ENCODE measurements at regions not wholly inside any gene's neighbourhood (a gene's known extent, or its start where the extent isn't known, plus 50 kb on each side); places are given as distances from the start of the nearest gene placed in this dataset.

DNA sequence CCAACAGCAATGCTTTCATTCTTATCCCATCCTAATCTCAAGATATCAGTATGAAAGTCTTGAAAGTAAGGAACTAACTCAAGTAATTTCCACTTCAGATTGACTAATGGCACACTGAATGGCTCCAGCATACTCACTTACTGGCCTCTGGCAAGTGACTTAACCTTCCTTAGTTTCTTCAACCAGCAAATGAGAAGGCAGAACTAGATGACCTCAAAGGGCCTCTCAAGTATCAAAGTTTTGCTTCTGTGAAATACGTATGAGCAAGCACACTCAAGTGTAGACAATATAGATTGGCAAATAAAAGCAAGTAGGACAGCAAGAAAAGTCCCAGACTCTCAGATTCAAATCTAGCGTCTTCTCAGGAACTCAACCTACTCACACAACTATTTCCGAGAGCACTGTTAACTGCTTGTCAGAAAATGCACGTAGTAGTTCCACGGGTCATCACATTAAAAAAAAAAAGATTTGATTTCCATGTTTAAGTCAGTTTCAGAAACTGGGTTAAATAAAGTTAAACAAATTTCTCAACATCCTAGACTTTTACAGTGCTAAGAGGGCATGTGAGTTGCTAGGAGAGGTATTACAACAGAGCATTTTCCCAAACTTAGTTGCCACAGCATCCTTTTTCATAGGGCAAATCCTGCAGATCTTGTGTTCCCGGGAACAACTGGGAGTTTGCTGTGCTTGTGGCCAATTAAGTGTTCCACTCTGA, 276.9 kb upstream of the KLF14 start:
- peaks cover 3% of the 10 kb centered on the region for H3K27me3 Mint-ChIP-seq (ENCODE audit: insufficient read depth)
- peak overlapping the region; percentile 89 for H3K27ac Mint-ChIP-seq
- no peaks in the 10 kb centered on the region; the same call in 1 of the 2 replicates for H3K9me3 Mint-ChIP-seq
- TF ChIP-seq CTCF (IDR thresholded peaks at IDR 0.05) = no peak
- H3K4me1 Mint-ChIP-seq (ENCODE audit: low read depth) = peaks cover 98% of the 10 kb centered on the region
- H3K36me3 Mint-ChIP-seq (ENCODE audit: low read depth) = peaks cover 20% of the 10 kb centered on the region
- peak overlapping the region; percentile 77 for H3K4me3 Mint-ChIP-seq
- peak; percentile 39 for DNase-seq

DNA sequence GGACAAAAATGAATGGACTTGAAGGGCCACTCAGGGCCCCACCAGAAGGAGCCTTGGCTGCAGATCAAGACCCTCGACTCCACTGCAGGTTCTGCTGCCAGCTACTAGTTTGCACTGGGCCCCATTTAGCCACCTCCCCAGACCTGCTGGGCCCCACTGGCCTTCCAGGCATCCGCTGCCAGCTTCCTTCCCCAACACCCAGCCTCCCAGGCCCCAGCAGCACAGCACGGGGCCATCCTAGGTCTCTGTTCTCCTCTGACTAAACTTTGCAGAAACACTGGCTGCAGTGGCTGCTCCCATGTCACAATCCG, 277.4 kb upstream of the KLF14 start:
- DNase-seq = no peak
- peaks cover 3% of the 10 kb centered on the region for H3K27me3 Mint-ChIP-seq (ENCODE audit: insufficient read depth)
- peaks cover 100% of the 10 kb centered on the region for H3K4me1 Mint-ChIP-seq (ENCODE audit: low read depth)
- TF ChIP-seq CTCF (IDR thresholded peaks at IDR 0.05) = no peak
- peak overlapping the region; percentile 77 for H3K4me3 Mint-ChIP-seq
- no peaks in the 10 kb centered on the region; the same call in none of the 2 replicates for H3K9me3 Mint-ChIP-seq
- peaks cover 25% of the 10 kb centered on the region for H3K36me3 Mint-ChIP-seq (ENCODE audit: low read depth)
- peak overlapping the region; percentile 89 for H3K27ac Mint-ChIP-seq

DNA sequence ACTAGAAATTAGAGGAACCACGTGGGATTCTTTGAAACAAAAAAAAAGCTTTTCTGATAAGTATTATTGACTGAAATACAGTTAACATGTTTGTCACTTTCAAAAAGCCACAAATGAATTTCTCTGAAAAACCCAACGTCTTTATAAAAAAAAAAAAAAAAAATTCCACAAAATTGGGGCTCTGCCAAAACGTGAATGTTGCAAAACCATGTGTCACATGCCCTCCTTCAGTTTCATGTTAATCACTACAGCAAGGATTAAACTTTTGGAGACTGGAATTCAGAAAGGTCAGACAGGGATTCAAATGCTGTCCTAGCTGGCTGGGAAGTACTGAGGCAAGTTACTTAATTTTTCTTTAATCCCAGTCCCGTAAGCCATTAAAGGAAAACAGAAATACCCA, 278.0 kb upstream of the KLF14 start:
- H3K27me3 Mint-ChIP-seq (ENCODE audit: insufficient read depth) = peaks cover 3% of the 10 kb centered on the region
- DNase-seq = peak; percentile 91
- no peaks in the 10 kb centered on the region; the same call in none of the 2 replicates for H3K9me3 Mint-ChIP-seq
- peaks cover 30% of the 10 kb centered on the region for H3K36me3 Mint-ChIP-seq (ENCODE audit: low read depth)
- peak overlapping the region; percentile 89 for H3K27ac Mint-ChIP-seq
- peaks cover 97% of the 10 kb centered on the region for H3K4me1 Mint-ChIP-seq (ENCODE audit: low read depth)
- H3K4me3 Mint-ChIP-seq = peak overlapping the region; percentile 77
- TF ChIP-seq CTCF (IDR thresholded peaks at IDR 0.05) = no peak

- TF ChIP-seq CTCF (IDR thresholded peaks at IDR 0.05) = no peak
- peak; percentile 70 for DNase-seq
- H3K36me3 Mint-ChIP-seq (ENCODE audit: low read depth) = peaks cover 33% of the 10 kb centered on the region
- no peaks in the 10 kb centered on the region; the same call in none of the 2 replicates for H3K9me3 Mint-ChIP-seq
- peak overlapping the region; percentile 89 for H3K27ac Mint-ChIP-seq
- peaks cover 5% of the 10 kb centered on the region for H3K27me3 Mint-ChIP-seq (ENCODE audit: insufficient read depth)
- peaks cover 96% of the 10 kb centered on the region for H3K4me1 Mint-ChIP-seq (ENCODE audit: low read depth)
- H3K4me3 Mint-ChIP-seq = peak overlapping the region; percentile 77
Observed at GRCh38 chr7:131012477-131013031, 278.5 kb upstream of the KLF14 start.

DNA sequence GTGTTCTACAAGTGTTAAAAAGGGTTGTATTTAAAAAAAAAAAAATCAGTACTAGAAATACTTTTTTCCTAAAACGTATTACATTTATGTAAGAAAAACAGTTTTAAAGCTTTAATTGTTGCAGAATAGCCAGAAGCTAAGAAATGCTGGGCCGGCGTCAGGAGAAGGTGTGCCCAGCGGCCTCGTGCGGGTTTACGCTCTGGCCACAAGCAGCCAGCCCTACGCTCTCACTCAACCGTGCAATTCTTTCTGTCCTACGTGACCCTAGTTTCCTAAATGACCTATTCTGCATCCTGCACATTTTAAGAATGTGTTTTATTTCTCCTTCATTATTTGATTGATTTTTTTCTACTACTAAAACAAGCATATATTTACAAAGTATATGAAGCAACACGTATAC, 279.7 kb upstream of the KLF14 start:
- no peaks in the 10 kb centered on the region; the same call in none of the 2 replicates for H3K9me3 Mint-ChIP-seq

More for the DNA sequence above, 279.7 kb upstream of the KLF14 start:
- Mint-ChIP-seq H3K27me3 (ENCODE audit: insufficient read depth) (peaks cover 6% of the 10 kb centered on the region), H3K4me1 (ENCODE audit: low read depth) (peaks cover 95% of the 10 kb centered on the region), H3K27ac (peak overlapping the region; percentile 89), H3K4me3 (peak overlapping the region; percentile 77), H3K36me3 (ENCODE audit: low read depth) (peaks cover 45% of the 10 kb centered on the region)
- no peak for TF ChIP-seq CTCF (IDR thresholded peaks at IDR 0.05)
- DNase-seq = no peak
